H9 (cell line): ENCODE measurements at regions not wholly inside any gene's neighbourhood (a gene's known extent, or its start where the extent isn't known, plus 50 kb on each side); places are given as distances from the start of the nearest gene placed in this dataset.

Source experiments
- DNase-seq: peaks from one replicate; pipeline ENCODE4 v3.0.0-alpha.2; 2017
- H2AFZ ChIP-seq: one replicate; pipeline ENCODE4 v1.6.1; 2013; ENCODE audit warnings: mild to moderate bottlenecking, low read length, control low read depth, moderate library complexity
- H2AK5ac ChIP-seq: 2 replicates; pipeline ENCODE4 v1.6.1; 2013; ENCODE audit warnings: low read length, control low read depth, mixed read lengths; ENCODE audit not compliant: insufficient read length
- H2BK120ac ChIP-seq: one replicate; pipeline ENCODE4 v1.6.1; 2013; ENCODE audit warnings: low read depth, mild to moderate bottlenecking, low read length, control low read depth, inconsistent platforms; ENCODE audit not compliant: poor library complexity, severe bottlenecking
- H2BK12ac ChIP-seq: 2 replicates; pipeline ENCODE4 v1.6.1; 2013; ENCODE audit warnings: low read length, control low read depth, mixed read lengths, low read depth; ENCODE audit not compliant: insufficient read length
- H2BK15ac ChIP-seq: 2 replicates; pipeline ENCODE4 v1.6.1; 2013; ENCODE audit warnings: low read depth, low read length, control low read depth
- H2BK20ac ChIP-seq: one replicate; pipeline ENCODE4 v1.6.1; 2013; ENCODE audit warnings: low read depth, mild to moderate bottlenecking, low read length, control low read depth, inconsistent platforms; ENCODE audit not compliant: poor library complexity, severe bottlenecking
- H2BK5ac ChIP-seq: 2 replicates; pipeline ENCODE4 v1.6.1; 2013; ENCODE audit warnings: low read length, control low read depth, mixed read lengths; ENCODE audit not compliant: insufficient read length
- H3K14ac ChIP-seq: 2 replicates; pipeline ENCODE4 v1.6.1; 2013; ENCODE audit warnings: low read length, control low read depth; ENCODE audit not compliant: insufficient read depth
- H3K18ac ChIP-seq: 2 replicates; pipeline ENCODE4 v1.6.1; 2013; ENCODE audit warnings: low read depth, mild to moderate bottlenecking, mixed read lengths, low read length, control low read depth; ENCODE audit not compliant: insufficient read length
- H3K23ac ChIP-seq: 2 replicates; pipeline ENCODE4 v1.6.1; 2013; ENCODE audit warnings: low read length, control low read depth, mixed read lengths, low read depth; ENCODE audit not compliant: insufficient read length
- H3K23me2 ChIP-seq: 2 replicates; pipeline ENCODE4 v1.6.1; 2013; ENCODE audit warnings: low read depth, mild to moderate bottlenecking, mixed read lengths, low read length, control low read depth; ENCODE audit not compliant: insufficient read length, poor library complexity, severe bottlenecking
- H3K27ac ChIP-seq: 2 replicates; pipeline ENCODE4 v1.5.1; 2013; ENCODE audit warnings: low read length, control low read depth, mixed read lengths, low read depth; ENCODE audit not compliant: insufficient read length
- H3K27me3 ChIP-seq: 2 replicates; pipeline ENCODE4 v1.6.1; 2013; ENCODE audit warnings: low read length, control low read depth, inconsistent platforms; ENCODE audit not compliant: insufficient read depth
- H3K4ac ChIP-seq: 2 replicates; pipeline ENCODE4 v1.6.1; 2013; ENCODE audit warnings: low read depth, mild to moderate bottlenecking, control low read depth, inconsistent platforms, low read length, moderate library complexity
- H3K4me1 ChIP-seq: 2 replicates; pipeline ENCODE4 v1.6.1; 2013; ENCODE audit warnings: low read length, control low read depth, inconsistent platforms; ENCODE audit not compliant: insufficient read depth
- H3K4me2 ChIP-seq: 2 replicates; pipeline ENCODE4 v1.6.1; 2013; ENCODE audit warnings: low read length, control low read depth, mixed read lengths; ENCODE audit not compliant: insufficient read length, insufficient read depth
- H3K56ac ChIP-seq: 2 replicates; pipeline ENCODE4 v1.6.1; 2013; ENCODE audit warnings: low read depth, mild to moderate bottlenecking, mixed read lengths, low read length, control low read depth; ENCODE audit not compliant: insufficient read length
- H3K79me1 ChIP-seq: 2 replicates; pipeline ENCODE4 v1.6.1; 2013; ENCODE audit warnings: low read depth, mild to moderate bottlenecking, moderate library complexity, low read length, control low read depth, inconsistent platforms; ENCODE audit not compliant: insufficient read depth, poor library complexity, severe bottlenecking
- H3K79me2 ChIP-seq: 2 replicates; pipeline ENCODE4 v1.6.1; 2013; ENCODE audit warnings: low read length, control low read depth, inconsistent platforms; ENCODE audit not compliant: insufficient read depth
- H3K9ac ChIP-seq: 2 replicates; pipeline ENCODE4 v1.6.1; 2013; ENCODE audit warnings: low read length, control low read depth, mixed read lengths; ENCODE audit not compliant: insufficient read length; ENCODE audit errors: extremely low read depth
- H3K9me3 ChIP-seq: one replicate; pipeline ENCODE4 v1.6.1; 2013; ENCODE audit warnings: low read depth, low read length, inconsistent platforms; ENCODE audit not compliant: control insufficient read depth
- H3T11ph ChIP-seq: one replicate; pipeline ENCODE4 v1.6.1; 2013; ENCODE audit warnings: mild to moderate bottlenecking, low read length, control low read depth, inconsistent platforms
- H4K20me1 ChIP-seq: one replicate; pipeline ENCODE4 v1.6.1; 2013; ENCODE audit not compliant: control insufficient read depth, insufficient read length, insufficient read depth
- H4K5ac ChIP-seq: 2 replicates; pipeline ENCODE4 v1.6.1; 2013; ENCODE audit warnings: low read depth, mild to moderate bottlenecking, mixed read lengths, low read length, control low read depth; ENCODE audit not compliant: insufficient read length
- H4K8ac ChIP-seq: replicated peaks from 2 replicates; pipeline ENCODE4 v1.6.1; 2013; ENCODE audit warnings: low read length, control low read depth, mixed read lengths, low read depth; ENCODE audit not compliant: insufficient read length
- H4K91ac ChIP-seq: 2 replicates; pipeline ENCODE4 v1.6.1; 2013; ENCODE audit warnings: low read depth, mild to moderate bottlenecking, moderate library complexity, mixed read lengths, low read length, control low read depth; ENCODE audit not compliant: insufficient read length
- H3K27ac Mint-ChIP-seq, 3 experiments: 2 replicates in 2 of 3; 3 replicates in 1 of 3; pipeline ENCODE4 v1.8.0; 2020 to 2021; ENCODE audit warnings: mixed read lengths in 3 of 3, mild to moderate bottlenecking in 1 of 3, moderate library complexity in 1 of 3
- H3K27me3 Mint-ChIP-seq: 2 replicates; pipeline ENCODE4 v1.8.0; 2021; ENCODE audit warnings: low read depth, mild to moderate bottlenecking, moderate library complexity, mixed read lengths
- H3K36me3 Mint-ChIP-seq, 3 experiments: 2 replicates in 2 of 3; 3 replicates in 1 of 3; pipeline ENCODE4 v1.8.0; 2020 to 2021; ENCODE audit warnings: low read depth in 3 of 3, mixed read lengths in 3 of 3; ENCODE audit not compliant: insufficient read depth in 1 of 3
- H3K4me1 Mint-ChIP-seq, 2 experiments: 2 replicates each; pipeline ENCODE4 v1.8.0; 2020; ENCODE audit warnings: mixed read lengths in 2 of 2
- H3K4me3 Mint-ChIP-seq, 2 experiments: 2 replicates in 1 of 2; 3 replicates in 1 of 2; pipeline ENCODE4 v1.8.0; 2020 to 2021; ENCODE audit warnings: mild to moderate bottlenecking in 2 of 2, mixed read lengths in 2 of 2, moderate library complexity in 1 of 2
- H3K9me3 Mint-ChIP-seq, 2 experiments: 2 replicates in 1 of 2; 3 replicates in 1 of 2; pipeline ENCODE4 v1.8.0; 2020; ENCODE audit warnings: mild to moderate bottlenecking in 2 of 2, mixed read lengths in 2 of 2, moderate library complexity in 1 of 2
- WGBS: extraction: QIAGEN DNeasy Blood & Tissue Kit; methylation state at CpG from one replicate; pipeline ENCODE4 v1.1.7; 2013; ENCODE audit warnings: missing lambda C conversion rate, low lambda C conversion rate, mixed read lengths; ENCODE audit not compliant: insufficient read length; ENCODE audit errors: extremely low coverage; 5-methylcytosine and 5-hydroxymethylcytosine counted together
- TF ChIP-seq, protein P1 (sequence below): fragments of 200-600 bp; sonication (generic); conservative IDR thresholded peaks from 3 replicates; pipeline ENCODE4 v1.8.0; 2021; ENCODE audit warnings: antibody characterized with exemption, mild to moderate bottlenecking

GRCh38 chr9:1267141-1267570, 217.0 kb downstream of the DMRT2 start:
- Histone ChIP-seq H3T11ph (no peak overlapping the region), H3K4me2 (no peak overlapping the region), H2BK12ac (no peak overlapping the region), H3K4ac (no peak overlapping the region), H3K9me3 (peaks cover 22% of the 10 kb centered on the region), H2BK20ac (no peak overlapping the region), H3K14ac (no peak overlapping the region), H3K23me2 (no peaks in the 10 kb centered on the region), H3K79me1 (no peaks in the 10 kb centered on the region), H2BK5ac (no peak overlapping the region), H3K27me3 (no peaks in the 10 kb centered on the region), H2BK15ac (no peak overlapping the region), H4K8ac (no peak overlapping the region), H3K27ac (no peak overlapping the region), H4K5ac (no peak overlapping the region), H3K9ac (no peak overlapping the region), H3K4me1 (no peaks in the 10 kb centered on the region), H3K56ac (no peak overlapping the region), H4K20me1 (no peaks in the 10 kb centered on the region), H3K18ac (no peak overlapping the region), H2BK120ac (no peak overlapping the region), H2AFZ (no peak overlapping the region), H3K79me2 (no peaks in the 10 kb centered on the region), H4K91ac (no peak overlapping the region), H3K23ac (no peak overlapping the region), H2AK5ac (no peak overlapping the region)
- H3K4me3 Mint-ChIP-seq: no peak overlapping the region
- no peaks in the 10 kb centered on the region for H3K36me3 Mint-ChIP-seq
- H3K27me3 Mint-ChIP-seq: peaks cover 5% of the 10 kb centered on the region
- TF ChIP-seq, protein P1, sequence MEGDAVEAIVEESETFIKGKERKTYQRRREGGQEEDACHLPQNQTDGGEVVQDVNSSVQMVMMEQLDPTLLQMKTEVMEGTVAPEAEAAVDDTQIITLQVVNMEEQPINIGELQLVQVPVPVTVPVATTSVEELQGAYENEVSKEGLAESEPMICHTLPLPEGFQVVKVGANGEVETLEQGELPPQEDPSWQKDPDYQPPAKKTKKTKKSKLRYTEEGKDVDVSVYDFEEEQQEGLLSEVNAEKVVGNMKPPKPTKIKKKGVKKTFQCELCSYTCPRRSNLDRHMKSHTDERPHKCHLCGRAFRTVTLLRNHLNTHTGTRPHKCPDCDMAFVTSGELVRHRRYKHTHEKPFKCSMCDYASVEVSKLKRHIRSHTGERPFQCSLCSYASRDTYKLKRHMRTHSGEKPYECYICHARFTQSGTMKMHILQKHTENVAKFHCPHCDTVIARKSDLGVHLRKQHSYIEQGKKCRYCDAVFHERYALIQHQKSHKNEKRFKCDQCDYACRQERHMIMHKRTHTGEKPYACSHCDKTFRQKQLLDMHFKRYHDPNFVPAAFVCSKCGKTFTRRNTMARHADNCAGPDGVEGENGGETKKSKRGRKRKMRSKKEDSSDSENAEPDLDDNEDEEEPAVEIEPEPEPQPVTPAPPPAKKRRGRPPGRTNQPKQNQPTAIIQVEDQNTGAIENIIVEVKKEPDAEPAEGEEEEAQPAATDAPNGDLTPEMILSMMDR: no peak
- no peak overlapping the region for H3K27ac Mint-ChIP-seq
- H3K9me3 Mint-ChIP-seq: peaks cover 2 to 33% of the 10 kb centered on the region in 2 experiments; a peak in 3 of 5 replicates
- no CpG with 5 or more reads among the region's 3 CpGs for WGBS
- no peak for DNase-seq
- peaks cover 0 to 4% of the 10 kb centered on the region in 2 experiments; a peak in 1 of 4 replicates for H3K4me1 Mint-ChIP-seq
